Aorta (tissue), 5 donors: ENCODE measurements at regions not wholly inside any gene's neighbourhood (a gene's known extent, or its start where the extent isn't known, plus 50 kb on each side); places are given as distances from the start of the nearest gene placed in this dataset.

ENCODE experiments used
- ATAC-seq: fragments of 200-7000 bp; cut with Tn5 transposase; one replicate; pipeline ENCODE4 v1.9.1; 2022; ENCODE audit warnings: moderate library complexity; ENCODE audit not compliant: low FRiP score
- DNase-seq, 2 donors: peaks; one replicate each; pipeline ENCODE4 v3.0.0-alpha.2; 2020
- H3K27ac ChIP-seq, 2 donors: one replicate each; pipeline ENCODE4 v1.5.1; 2013; ENCODE audit warnings: low read length in 2 of 2, mild to moderate bottlenecking in 2 of 2, moderate library complexity in 2 of 2, control low read depth in 1 of 2, inconsistent platforms in 1 of 2, low read depth in 1 of 2
- H3K27me3 ChIP-seq, 2 donors: one replicate each; pipeline ENCODE4 v1.6.1; 2013; ENCODE audit warnings: control low read depth in 1 of 2, low read length in 1 of 2, mild to moderate bottlenecking in 1 of 2, moderate library complexity in 1 of 2; ENCODE audit not compliant: insufficient read depth in 2 of 2, control insufficient read depth in 1 of 2
- H3K36me3 ChIP-seq, 2 donors: one replicate each; pipeline ENCODE4 v1.6.1; 2013; ENCODE audit warnings: control low read depth in 1 of 2, low read length in 1 of 2, mild to moderate bottlenecking in 1 of 2; ENCODE audit not compliant: insufficient read depth in 2 of 2, control insufficient read depth in 1 of 2
- H3K4me1 ChIP-seq, 2 donors: one replicate each; pipeline ENCODE4 v1.6.1; 2013; ENCODE audit warnings: low read length in 2 of 2, control low read depth in 1 of 2, mild to moderate bottlenecking in 1 of 2, moderate library complexity in 1 of 2; ENCODE audit not compliant: insufficient read depth in 2 of 2, control insufficient read depth in 1 of 2
- H3K4me3 ChIP-seq, 2 donors: one replicate each; pipeline ENCODE4 v1.5.1; 2013; ENCODE audit warnings: low read length in 2 of 2, control low read depth in 1 of 2, mild to moderate bottlenecking in 1 of 2
- H3K9me3 ChIP-seq: one replicate; pipeline ENCODE4 v1.6.1; 2013; ENCODE audit warnings: mild to moderate bottlenecking, low read length; ENCODE audit not compliant: control insufficient read depth
- WGBS, 2 donors: extraction: QIAGEN DNeasy Blood & Tissue Kit; methylation state at CpG; one replicate each; pipeline ENCODE4 v1.1.7; 2013; 5-methylcytosine and 5-hydroxymethylcytosine counted together
- intact Hi-C, 2 donors: fragments of 100-400 bp; cut with DNase I; formaldehyde crosslinking; loops; one replicate each; pipeline versions ENCODE4 v1.14.2 to v1.15.0; 2022
- donor health status: healthy with polysubstance abuse.
- donor health status: Bipolar disorder and iron deficiency.
- donor health status: DM: no; HTN: no; CAD: no.
- donor health status: DM: no; HTN: no; CAD: no.
- donor health status: DM: yes; HTN: yes; CAD: no.

DNA sequence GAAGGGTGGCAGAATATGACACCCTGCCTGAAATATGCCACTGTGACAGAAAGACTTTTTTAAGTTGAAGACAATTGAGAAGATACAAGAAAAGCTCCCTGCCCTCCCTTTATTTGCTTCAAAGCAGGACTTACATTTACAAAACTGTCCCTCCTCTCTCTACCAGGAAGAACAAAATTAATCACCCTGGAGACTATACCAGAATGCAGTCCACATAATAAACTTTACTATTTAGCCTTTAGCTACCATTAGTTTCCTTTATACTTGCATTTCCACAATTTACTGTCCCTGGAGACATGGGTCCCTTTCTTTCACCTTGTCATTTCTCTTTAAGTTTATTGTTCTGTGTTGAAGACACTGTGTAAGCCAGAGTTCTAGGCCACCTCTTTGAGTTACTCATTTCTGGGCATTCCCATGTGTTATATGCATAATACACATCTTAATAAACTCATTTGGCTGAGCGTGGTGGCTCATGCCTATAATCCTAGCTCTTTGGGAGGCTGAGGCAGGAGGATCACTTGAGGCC lies 238.8 kb downstream of the RFC3 start:
- Histone ChIP-seq H3K27me3 (no peaks in the 10 kb centered on the region), H3K27ac (no peak overlapping the region), H3K36me3 (no peaks in the 10 kb centered on the region), H3K4me3 (no peak overlapping the region), H3K9me3 (peaks cover 1% of the 10 kb centered on the region), H3K4me1 (no peaks in the 10 kb centered on the region)
- ATAC-seq (no peak), DNase-seq (no peak)
- 95 to 97% methylated on average over 1 of the region's 1 CpG for WGBS, 2 donors
- intact Hi-C loops: no loop called here

DNA sequence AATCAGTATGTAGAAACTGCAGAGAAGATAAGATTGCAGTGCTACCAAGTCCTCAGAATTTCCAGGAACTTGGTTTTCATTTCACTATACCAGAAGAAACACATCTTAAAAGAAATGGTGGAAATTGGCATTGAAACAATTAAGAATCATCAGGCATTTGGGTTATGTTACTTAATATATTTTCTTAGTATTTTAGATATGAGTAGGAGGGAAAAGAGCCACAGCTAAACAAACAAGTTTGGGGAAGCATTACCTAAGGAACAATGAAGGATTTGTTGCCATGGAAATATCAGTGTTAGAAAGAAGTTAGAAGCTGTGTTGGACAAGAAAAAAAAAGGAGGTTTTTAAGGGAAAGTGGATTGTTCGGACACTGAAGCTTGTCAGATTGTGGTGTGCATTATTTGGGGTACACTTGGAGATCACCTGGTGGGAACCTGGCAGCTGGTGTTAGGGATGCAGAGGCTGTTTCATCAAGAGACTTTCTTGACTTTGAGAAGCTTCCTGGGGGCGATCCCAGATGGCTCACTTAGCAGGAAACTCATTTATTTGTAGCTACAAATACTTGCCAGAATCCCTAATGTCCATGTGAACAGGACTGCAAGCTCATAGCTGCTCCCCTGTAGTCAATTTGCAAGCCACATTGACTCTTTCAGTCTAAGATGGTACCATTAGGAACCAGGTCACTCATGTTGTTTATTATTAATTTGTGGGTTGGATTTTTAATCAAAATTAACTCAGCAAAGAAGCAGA lies 246.7 kb downstream of the RFC3 start:
- no peak overlapping the region for H3K4me3 ChIP-seq
- H3K4me1 ChIP-seq: no peaks in the 10 kb centered on the region
- intact Hi-C loops: no loop called here
- no peaks in the 10 kb centered on the region for H3K9me3 ChIP-seq
- no peak for ATAC-seq
- DNase-seq: no peak
- WGBS, 2 donors: 71 to 73% methylated on average over 2 of the region's 2 CpGs
- H3K27ac ChIP-seq: no peak overlapping the region
- no peaks in the 10 kb centered on the region for H3K36me3 ChIP-seq
- H3K27me3 ChIP-seq: no peaks in the 10 kb centered on the region

DNA sequence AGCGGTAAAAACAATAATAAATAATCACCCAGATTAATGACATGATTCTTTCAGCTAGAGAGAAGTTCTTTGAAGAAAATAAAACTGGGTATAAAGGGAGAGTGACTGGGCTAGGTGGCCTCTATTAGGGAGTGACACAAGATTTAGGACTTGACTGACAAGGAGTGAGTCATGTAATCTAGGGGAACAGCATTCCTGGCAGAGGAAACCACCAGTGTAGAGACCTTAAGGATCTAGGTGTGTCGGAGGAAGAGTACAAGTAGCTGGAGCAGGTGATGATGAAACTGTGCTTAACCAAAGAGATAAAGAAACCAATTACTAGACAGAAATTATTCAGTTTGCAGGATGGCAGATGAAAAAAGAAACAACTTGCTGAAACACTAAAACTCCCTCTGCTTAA lies 248.0 kb downstream of the RFC3 start:
- no peak for ATAC-seq
- 93 to 94% methylated on average over 2 of the region's 2 CpGs for WGBS, 2 donors

DNA sequence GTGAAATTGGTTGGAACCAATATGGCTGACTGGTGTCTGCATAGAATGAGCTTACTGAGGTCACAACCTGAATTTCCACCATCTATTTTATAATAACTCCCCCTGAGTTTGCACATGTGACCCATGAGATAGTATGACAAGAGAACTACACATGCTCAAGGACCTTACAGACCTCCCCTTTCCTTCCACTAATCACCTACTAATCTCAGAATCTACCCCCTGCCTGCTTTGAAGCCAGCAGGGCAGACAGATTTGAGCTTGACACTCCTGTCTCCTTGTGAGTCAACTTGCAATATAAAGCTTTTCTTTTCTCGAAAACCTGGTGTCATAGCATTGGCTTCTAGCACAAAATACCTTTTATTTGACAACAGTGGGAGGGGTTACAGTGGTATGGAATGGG lies 248.4 kb downstream of the RFC3 start:
- Histone ChIP-seq H3K36me3 (no peaks in the 10 kb centered on the region), H3K27me3 (no peaks in the 10 kb centered on the region), H3K9me3 (no peaks in the 10 kb centered on the region), H3K27ac (no peak overlapping the region), H3K4me1 (no peaks in the 10 kb centered on the region), H3K4me3 (no peak overlapping the region)
- intact Hi-C loops: no loop called here
- whole genome bisulfite sequencing, 2 donors: 91 to 95% methylated on average over 1 of the region's 1 CpG
- DNase-seq: no peak
- no peak for ATAC-seq

More for the DNA sequence above, 248.0 kb downstream of the RFC3 start:
- no peak for DNase-seq
- H3K4me3 ChIP-seq: no peak overlapping the region
- H3K27me3 ChIP-seq: no peaks in the 10 kb centered on the region
- H3K9me3 ChIP-seq: no peaks in the 10 kb centered on the region
- H3K36me3 ChIP-seq: no peaks in the 10 kb centered on the region
- no peaks in the 10 kb centered on the region for H3K4me1 ChIP-seq
- H3K27ac ChIP-seq: no peak overlapping the region
- intact Hi-C loops: no loop called here

DNA sequence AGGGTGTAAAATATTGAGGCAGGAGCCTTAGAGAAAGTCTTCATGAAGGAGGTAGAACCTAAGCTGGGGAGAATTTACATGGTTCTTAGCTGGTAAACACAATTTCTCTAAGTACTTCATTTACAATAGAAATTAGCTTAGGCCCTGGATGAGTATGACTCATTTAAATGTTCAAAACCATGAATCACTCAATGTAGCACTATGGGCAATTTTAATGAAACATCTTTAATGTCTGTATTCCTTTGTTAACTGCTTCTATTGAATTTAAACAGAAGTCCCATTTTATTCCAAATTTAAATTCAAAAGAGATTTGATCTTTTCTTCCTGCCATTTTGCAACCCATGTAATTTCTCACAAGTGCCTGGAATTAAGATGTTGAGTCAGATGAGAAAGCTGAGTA lies 252.1 kb downstream of the RFC3 start:
- no peak for ATAC-seq
- intact Hi-C loops: no loop called here
- Histone ChIP-seq H3K4me1 (no peaks in the 10 kb centered on the region), H3K27ac (no peak overlapping the region), H3K9me3 (no peaks in the 10 kb centered on the region), H3K27me3 (no peaks in the 10 kb centered on the region), H3K36me3 (no peaks in the 10 kb centered on the region), H3K4me3 (no peak overlapping the region)
- no peak for DNase-seq

DNA sequence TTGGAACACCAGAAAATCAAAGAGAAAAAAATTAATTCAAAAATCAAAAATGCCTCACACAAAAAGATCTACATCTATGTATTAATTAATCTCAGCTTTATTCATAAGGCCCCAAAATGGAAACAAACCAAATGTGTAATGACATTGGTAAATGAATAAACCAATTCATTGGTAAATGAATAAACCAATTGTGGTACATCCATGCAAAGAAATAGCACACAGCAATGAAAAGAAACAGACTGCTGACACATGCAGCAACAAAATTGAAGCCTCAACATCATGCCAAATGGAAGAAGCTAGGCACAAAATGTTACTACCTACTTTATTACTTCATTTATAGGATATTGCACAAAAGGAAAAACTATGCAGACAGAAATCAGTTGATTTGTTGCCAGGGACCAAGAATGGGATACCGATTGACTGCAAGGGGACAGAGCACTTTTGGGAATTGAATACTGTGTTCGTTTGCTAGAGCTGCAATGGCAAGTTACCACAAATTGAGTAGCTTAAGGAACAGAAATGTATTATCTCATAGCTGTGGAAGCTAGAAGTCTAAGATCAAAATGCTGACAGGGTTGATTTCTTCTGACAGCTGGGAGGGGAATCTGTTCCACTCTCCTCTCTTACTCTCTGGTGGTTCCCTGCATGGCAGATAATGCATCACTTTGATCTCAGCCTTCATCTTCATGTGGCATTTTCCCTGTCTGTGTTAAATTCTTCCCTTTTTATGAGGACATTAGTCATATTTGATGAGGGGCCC lies 252.8 kb downstream of the RFC3 start:
- no peak for ATAC-seq

DNA sequence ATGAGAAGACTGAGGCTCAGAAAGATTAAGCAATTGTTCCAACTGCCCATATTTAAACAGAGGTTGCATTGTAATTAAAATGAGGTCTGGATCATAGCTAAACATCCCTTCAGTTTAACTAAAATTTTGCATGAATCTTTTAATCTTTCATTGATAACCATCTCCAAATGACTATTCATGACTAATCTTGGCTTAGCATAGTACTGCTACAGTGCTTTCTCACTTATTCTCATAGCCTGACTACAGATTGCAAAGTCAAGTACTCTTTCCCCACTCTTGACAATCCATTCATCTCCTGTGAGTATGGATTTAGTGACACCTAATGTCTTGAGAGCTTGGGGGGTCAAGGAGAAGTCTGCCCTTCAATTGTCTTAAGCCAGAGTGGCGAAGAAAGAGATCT lies 258.4 kb downstream of the RFC3 start:
- DNase-seq (no peak), ATAC-seq (no peak)
- 94 to 96% methylated on average over 1 of the region's 1 CpG for WGBS, 2 donors
- Histone ChIP-seq H3K36me3 (no peaks in the 10 kb centered on the region), H3K27ac (no peak overlapping the region), H3K9me3 (no peaks in the 10 kb centered on the region), H3K27me3 (no peaks in the 10 kb centered on the region), H3K4me3 (no peak overlapping the region), H3K4me1 (peaks cover 0 to 6% of the 10 kb centered on the region in 2 donors)
- intact Hi-C loops: no loop called here

More for the DNA sequence above, 252.8 kb downstream of the RFC3 start:
- intact Hi-C loops: no loop called here
- DNase-seq: no peak
- H3K27me3 ChIP-seq: no peaks in the 10 kb centered on the region
- H3K4me1 ChIP-seq: no peaks in the 10 kb centered on the region
- H3K36me3 ChIP-seq: no peaks in the 10 kb centered on the region
- no peak overlapping the region for H3K4me3 ChIP-seq
- WGBS, 2 donors: 89 to 91% methylated on average over 2 of the region's 2 CpGs
- H3K27ac ChIP-seq: no peak overlapping the region
- no peaks in the 10 kb centered on the region for H3K9me3 ChIP-seq

DNA sequence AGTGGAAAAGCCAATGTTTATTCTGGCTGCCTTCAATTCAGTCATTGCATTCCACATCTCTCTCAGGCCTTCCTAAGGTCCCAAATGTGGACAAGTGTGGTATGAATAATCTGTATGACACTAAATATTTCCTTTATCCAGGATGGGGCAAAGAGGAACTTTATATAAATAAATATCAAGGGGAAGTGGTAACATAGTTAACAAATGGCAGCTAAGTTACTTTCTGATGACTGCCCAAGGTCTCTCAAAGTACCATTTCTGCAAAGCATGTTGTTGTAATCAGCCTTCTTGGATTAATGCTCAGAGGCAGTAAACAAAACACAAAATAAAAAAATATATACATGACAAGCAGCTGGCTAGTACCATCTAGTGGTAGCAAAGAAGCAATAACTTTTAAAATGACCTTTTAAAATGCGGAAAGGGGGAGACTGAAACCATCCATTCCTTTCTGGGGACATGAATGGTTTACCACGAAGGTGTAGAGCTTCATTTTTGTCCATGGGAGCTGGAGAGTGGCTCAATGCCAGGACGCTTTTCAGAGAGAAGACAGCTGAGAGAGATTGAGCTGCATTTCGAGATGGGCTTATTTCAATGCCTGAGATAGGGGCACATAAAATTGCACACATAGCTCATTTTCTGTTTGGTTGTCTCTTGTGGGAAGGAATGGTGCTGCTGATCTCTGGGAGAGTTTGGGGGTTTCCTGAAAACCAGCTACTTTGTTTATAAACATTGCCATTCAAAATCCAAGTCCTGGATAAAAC lies 259.2 kb downstream of the RFC3 start:
- no peaks in the 10 kb centered on the region for H3K36me3 ChIP-seq
- peaks cover 0 to 6% of the 10 kb centered on the region in 2 donors for H3K4me1 ChIP-seq
- ATAC-seq (no peak), DNase-seq (no peak)
- H3K27ac ChIP-seq: no peak overlapping the region
- H3K27me3 ChIP-seq: no peaks in the 10 kb centered on the region
- intact Hi-C loops: no loop called here
- 37 to 45% methylated on average over 4 of the region's 4 CpGs for WGBS, 2 donors
- no peak overlapping the region for H3K4me3 ChIP-seq
- H3K9me3 ChIP-seq: no peaks in the 10 kb centered on the region
